ENCODE measurements at regions not wholly inside any gene's neighbourhood (a gene's known extent, or its start where the extent isn't known, plus 50 kb on each side); places are given as distances from the start of the nearest gene placed in this dataset.

- TF ChIP-seq BHLHE40 (IDR thresholded peaks at IDR 0.05; ENCODE audit: borderline replicate concordance) (no peak), L3MBTL2 (conservative IDR thresholded peaks at IDR 0.05) (no peak), HDGF (IDR thresholded peaks at IDR 0.05; ENCODE audit: borderline replicate concordance) (no peak)
Observed at GRCh38 chr10:61175316-61175715, 231.3 kb upstream of the RHOBTB1 start.
